ENCODE measurements at regions not wholly inside any gene's neighbourhood (a gene's known extent, or its start where the extent isn't known, plus 50 kb on each side); places are given as distances from the start of the nearest gene placed in this dataset.
A peak's percentile ranks its signal among the peaks of the same experiment; 100 is the strongest.

DNA sequence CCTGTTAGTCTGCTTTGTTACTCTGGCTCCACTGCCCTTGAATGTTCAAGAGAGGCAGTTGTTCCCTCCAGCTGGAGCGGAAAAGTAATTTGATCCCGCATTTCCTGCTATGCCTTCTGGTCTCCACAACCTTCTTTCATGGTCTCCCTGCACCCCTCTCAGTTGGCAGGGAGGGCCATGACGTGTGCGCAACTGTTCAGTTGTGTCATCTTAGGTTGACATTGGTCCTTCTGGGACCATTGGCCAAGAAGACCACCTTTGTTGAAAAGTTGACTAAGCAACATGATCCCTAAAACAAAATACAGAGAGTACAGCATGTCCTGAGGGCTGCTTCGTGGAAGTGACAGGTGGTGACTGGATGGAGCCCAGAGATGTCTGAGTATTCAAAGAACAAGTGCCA is 192.5 kb upstream of the TUT7 start:
- Histone ChIP-seq H3K27me3 (ENCODE audit: control insufficient read depth in 3 of 3, insufficient read depth in 3 of 3, low read length in 2 of 3) (peaks cover 0 to 3% (median 0%) of the 10 kb centered on the region in 3 donors), H3K9me3 (ENCODE audit: control insufficient read depth in 4 of 4, insufficient read depth in 3 of 4, low read length in 3 of 4) (peaks cover 0 to 2% (median 0%) of the 10 kb centered on the region in 4 donors), H3K9ac (ENCODE audit: insufficient read depth in 1 of 2, low read length in 2 of 2) (no peak overlapping the region), H3K4me3 (no peak overlapping the region), H3K27ac (ENCODE audit: low read depth in 1 of 2, low read length in 1 of 2) (no peak overlapping the region), H3K36me3 (ENCODE audit: control insufficient read depth in 4 of 4, insufficient read depth in 4 of 4, low read length in 4 of 4) (no peaks in the 10 kb centered on the region), H3K4me1 (ENCODE audit: control insufficient read depth in 5 of 5, insufficient read depth in 5 of 5, low read length in 5 of 5) (no peaks in the 10 kb centered on the region)
- ATAC-seq (ENCODE audit: insufficient read depth, low FRiP score): no peak
- peak in 1 of 3 donors; percentile 18 for DNase-seq
- 87 to 89% methylated on average over 5 of the region's 5 CpGs for WGBS, 2 donors
- TF ChIP-seq, protein P1, sequence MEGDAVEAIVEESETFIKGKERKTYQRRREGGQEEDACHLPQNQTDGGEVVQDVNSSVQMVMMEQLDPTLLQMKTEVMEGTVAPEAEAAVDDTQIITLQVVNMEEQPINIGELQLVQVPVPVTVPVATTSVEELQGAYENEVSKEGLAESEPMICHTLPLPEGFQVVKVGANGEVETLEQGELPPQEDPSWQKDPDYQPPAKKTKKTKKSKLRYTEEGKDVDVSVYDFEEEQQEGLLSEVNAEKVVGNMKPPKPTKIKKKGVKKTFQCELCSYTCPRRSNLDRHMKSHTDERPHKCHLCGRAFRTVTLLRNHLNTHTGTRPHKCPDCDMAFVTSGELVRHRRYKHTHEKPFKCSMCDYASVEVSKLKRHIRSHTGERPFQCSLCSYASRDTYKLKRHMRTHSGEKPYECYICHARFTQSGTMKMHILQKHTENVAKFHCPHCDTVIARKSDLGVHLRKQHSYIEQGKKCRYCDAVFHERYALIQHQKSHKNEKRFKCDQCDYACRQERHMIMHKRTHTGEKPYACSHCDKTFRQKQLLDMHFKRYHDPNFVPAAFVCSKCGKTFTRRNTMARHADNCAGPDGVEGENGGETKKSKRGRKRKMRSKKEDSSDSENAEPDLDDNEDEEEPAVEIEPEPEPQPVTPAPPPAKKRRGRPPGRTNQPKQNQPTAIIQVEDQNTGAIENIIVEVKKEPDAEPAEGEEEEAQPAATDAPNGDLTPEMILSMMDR (IDR thresholded peaks at IDR 0.05; ENCODE audit: control extremely low read depth, extremely low read depth): no peak

DNA sequence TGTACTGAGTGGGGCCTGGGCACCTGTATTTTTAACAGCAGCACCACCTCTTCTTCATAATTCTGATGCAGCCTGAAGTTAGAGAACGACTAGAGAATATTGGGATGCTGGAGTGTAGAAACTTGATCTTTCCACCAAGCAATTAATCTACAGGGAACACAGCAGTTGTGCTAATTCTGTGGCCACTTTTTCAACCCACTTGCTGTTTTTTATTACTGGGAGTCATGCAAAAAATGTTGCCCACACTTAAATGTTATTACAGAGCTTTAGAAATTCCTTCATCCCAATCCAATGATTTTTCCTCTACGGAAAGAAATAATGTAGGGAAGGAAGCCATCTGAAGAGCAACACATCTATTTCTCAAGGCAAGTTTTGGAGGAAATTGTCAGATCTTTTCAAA is 190.9 kb upstream of the TUT7 start:
- Histone ChIP-seq H3K27ac (ENCODE audit: low read depth in 1 of 2, low read length in 1 of 2) (no peak overlapping the region), H3K9ac (ENCODE audit: insufficient read depth in 1 of 2, low read length in 2 of 2) (no peak overlapping the region), H3K27me3 (ENCODE audit: control insufficient read depth in 3 of 3, insufficient read depth in 3 of 3, low read length in 2 of 3) (peaks cover 0 to 3% (median 0%) of the 10 kb centered on the region in 3 donors), H3K36me3 (ENCODE audit: control insufficient read depth in 4 of 4, insufficient read depth in 4 of 4, low read length in 4 of 4) (no peaks in the 10 kb centered on the region), H3K9me3 (ENCODE audit: control insufficient read depth in 4 of 4, insufficient read depth in 3 of 4, low read length in 3 of 4) (peaks cover 0 to 2% (median 0%) of the 10 kb centered on the region in 4 donors), H3K4me3 (no peak overlapping the region), H3K4me1 (ENCODE audit: control insufficient read depth in 5 of 5, insufficient read depth in 5 of 5, low read length in 5 of 5) (no peaks in the 10 kb centered on the region)
- 59 to 72% methylated on average over 2 of the region's 2 CpGs for WGBS, 2 donors
- no peak for DNase-seq
- TF ChIP-seq, protein P1 (IDR thresholded peaks at IDR 0.05; ENCODE audit: control extremely low read depth, extremely low read depth): no peak
- ATAC-seq (ENCODE audit: insufficient read depth, low FRiP score): no peak

DNA sequence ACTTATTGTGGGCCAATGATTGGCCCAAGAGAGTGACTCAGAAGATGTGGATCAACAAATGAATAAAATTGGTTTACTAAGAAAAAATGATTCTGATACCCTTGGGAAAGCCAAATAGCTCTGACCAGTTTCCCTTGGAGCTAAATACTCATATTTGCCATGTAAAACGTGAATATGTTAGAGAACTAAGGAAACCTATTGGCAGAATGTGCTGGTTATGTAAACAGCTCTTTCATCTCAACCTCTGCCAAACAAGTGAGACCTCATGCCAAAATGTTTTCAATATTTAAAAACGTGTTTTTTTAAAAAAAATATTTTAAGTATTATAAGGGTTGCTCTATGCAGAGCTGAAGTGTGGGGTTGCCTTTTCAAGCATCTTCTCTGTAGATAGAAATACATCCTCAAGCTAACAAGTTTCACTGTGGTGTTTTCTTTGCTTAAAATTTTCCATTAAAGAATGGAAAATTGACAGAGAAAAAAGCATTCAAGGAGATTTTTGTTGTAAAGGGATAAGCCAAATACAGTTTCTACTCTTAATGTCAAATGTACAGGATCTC is 186.9 kb upstream of the TUT7 start:
- 40 to 69% methylated on average over 2 of the region's 2 CpGs for WGBS, 2 donors
- Histone ChIP-seq H3K27me3 (ENCODE audit: control insufficient read depth in 3 of 3, insufficient read depth in 3 of 3, low read length in 2 of 3) (peaks cover 0 to 3% (median 0%) of the 10 kb centered on the region in 3 donors), H3K9me3 (ENCODE audit: control insufficient read depth in 4 of 4, insufficient read depth in 3 of 4, low read length in 3 of 4) (no peaks in the 10 kb centered on the region), H3K4me3 (no peak overlapping the region), H3K4me1 (ENCODE audit: control insufficient read depth in 5 of 5, insufficient read depth in 5 of 5, low read length in 5 of 5) (no peaks in the 10 kb centered on the region), H3K9ac (ENCODE audit: insufficient read depth in 1 of 2, low read length in 2 of 2) (no peak overlapping the region), H3K27ac (ENCODE audit: low read depth in 1 of 2, low read length in 1 of 2) (no peak overlapping the region), H3K36me3 (ENCODE audit: control insufficient read depth in 4 of 4, insufficient read depth in 4 of 4, low read length in 4 of 4) (no peaks in the 10 kb centered on the region)
- DNase-seq: peak in 2 of 3 donors; percentile 32 to 46
- TF ChIP-seq, protein P1 (IDR thresholded peaks at IDR 0.05; ENCODE audit: control extremely low read depth, extremely low read depth): no peak
- ATAC-seq (ENCODE audit: insufficient read depth, low FRiP score): no peak

DNA sequence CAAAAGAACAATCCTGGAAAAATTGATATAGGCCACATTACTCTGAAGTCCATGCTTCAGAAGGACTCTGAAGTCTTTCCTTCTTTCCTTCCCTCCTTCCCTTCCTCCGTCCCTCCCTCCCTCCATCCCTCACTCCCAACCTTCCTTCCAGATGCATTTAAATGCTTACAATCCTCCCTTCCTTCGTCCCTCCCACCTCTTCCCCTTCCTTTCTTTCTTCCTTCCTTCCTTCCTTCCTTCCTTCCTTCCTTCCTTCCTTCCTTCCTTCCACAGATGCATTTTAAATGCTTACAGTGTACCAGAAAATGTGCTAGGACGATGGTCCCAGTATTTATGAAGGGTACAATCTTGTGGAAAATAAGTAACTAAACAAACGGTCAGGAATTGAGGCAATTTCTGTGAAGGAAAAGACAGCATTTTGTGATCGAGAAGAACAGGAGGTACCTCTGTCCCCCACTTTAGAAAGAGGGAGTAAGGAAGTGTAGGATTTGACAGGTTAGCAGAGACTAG is 181.3 kb upstream of the TUT7 start:
- no peak for ATAC-seq (ENCODE audit: insufficient read depth, low FRiP score)

More for the DNA sequence above, 181.3 kb upstream of the TUT7 start:
- no peak for DNase-seq
- H3K9ac ChIP-seq (ENCODE audit: insufficient read depth in 1 of 2, low read length in 2 of 2): no peak overlapping the region
- H3K9me3 ChIP-seq (ENCODE audit: control insufficient read depth in 4 of 4, insufficient read depth in 3 of 4, low read length in 3 of 4): no peaks in the 10 kb centered on the region
- 75 to 86% methylated on average over 5 of the region's 5 CpGs for WGBS, 2 donors
- H3K27me3 ChIP-seq (ENCODE audit: control insufficient read depth in 3 of 3, insufficient read depth in 3 of 3, low read length in 2 of 3): no peaks in the 10 kb centered on the region
- H3K36me3 ChIP-seq (ENCODE audit: control insufficient read depth in 4 of 4, insufficient read depth in 4 of 4, low read length in 4 of 4): no peaks in the 10 kb centered on the region
- H3K4me3 ChIP-seq: no peak overlapping the region
- H3K4me1 ChIP-seq (ENCODE audit: control insufficient read depth in 5 of 5, insufficient read depth in 5 of 5, low read length in 5 of 5): no peaks in the 10 kb centered on the region
- H3K27ac ChIP-seq (ENCODE audit: low read depth in 1 of 2, low read length in 1 of 2): no peak overlapping the region
- TF ChIP-seq, protein P1 (IDR thresholded peaks at IDR 0.05; ENCODE audit: control extremely low read depth, extremely low read depth): no peak

Data from lung (tissue), 11 donors.